Keratinocyte (primary cell): ENCODE measurements at regions not wholly inside any gene's neighbourhood (a gene's known extent, or its start where the extent isn't known, plus 50 kb on each side); places are given as distances from the start of the nearest gene placed in this dataset.

Source experiments
- DNase-seq: peaks from one replicate; pipeline ENCODE4 v3.0.0-alpha.2; 2011; ENCODE audit warnings: low read depth, missing footprints, low spot score
- FAIRE-seq: peaks from 2 replicates; lab custom pipeline; 2011; peaks lifted over from hg19 to GRCh38; lab: Jason Lieb, UNC
- H2AFZ ChIP-seq: 2 replicates; pipeline ENCODE4 v1.6.0; 2012; ENCODE audit warnings: low read length, control low read depth, inconsistent platforms; ENCODE audit not compliant: control insufficient read depth
- H3K27ac ChIP-seq: 2 replicates; pipeline ENCODE4 v1.5.1; 2011; ENCODE audit warnings: low read length; ENCODE audit not compliant: control insufficient read depth, insufficient read depth
- H3K27me3 ChIP-seq: 3 replicates; pipeline ENCODE4 v1.6.0; 2011; ENCODE audit warnings: low read length; ENCODE audit not compliant: control insufficient read depth, insufficient read depth; ENCODE audit errors: extremely low read depth
- H3K36me3 ChIP-seq, 2 experiments: 2 replicates in 1 of 2; 3 replicates in 1 of 2; pipeline ENCODE4 v1.5.1; 2011; ENCODE audit warnings: low read length in 2 of 2, mild to moderate bottlenecking in 1 of 2; ENCODE audit not compliant: control insufficient read depth in 2 of 2, insufficient read depth in 2 of 2; ENCODE audit errors: extremely low read depth in 1 of 2
- H3K4me1 ChIP-seq: 3 replicates; pipeline ENCODE4 v1.5.1; 2011; ENCODE audit warnings: low read length; ENCODE audit not compliant: control insufficient read depth, insufficient read depth; ENCODE audit errors: extremely low read depth
- H3K4me2 ChIP-seq: 3 replicates; pipeline ENCODE4 v1.6.0; 2011; ENCODE audit warnings: low read depth, low read length; ENCODE audit not compliant: control insufficient read depth, insufficient read depth; ENCODE audit errors: extremely low read depth
- H3K4me3 ChIP-seq, 3 experiments: fragments of 200-600 bp in 1 of 3; sonication (generic) in 1 of 3; 2 replicates in 2 of 3; 3 replicates in 1 of 3; pipeline ENCODE4 v1.5.1; 2011 to 2016; ENCODE audit warnings: low read length in 3 of 3, mild to moderate bottlenecking in 3 of 3, control low read depth in 2 of 3, inconsistent platforms in 1 of 3, low read depth in 1 of 3, mixed read lengths in 1 of 3, mixed run types in 1 of 3, moderate library complexity in 1 of 3; ENCODE audit not compliant: control insufficient read depth in 2 of 3, insufficient read depth in 2 of 3; ENCODE audit errors: extremely low read depth in 1 of 3
- H3K79me2 ChIP-seq: 2 replicates; pipeline ENCODE4 v1.6.0; 2012; ENCODE audit warnings: low read length; ENCODE audit not compliant: control insufficient read depth, insufficient read depth
- H3K9ac ChIP-seq: 3 replicates; pipeline ENCODE4 v1.6.0; 2011; ENCODE audit warnings: low read length; ENCODE audit not compliant: control insufficient read depth, insufficient read depth; ENCODE audit errors: extremely low read depth
- H3K9me1 ChIP-seq: 3 replicates; pipeline ENCODE4 v1.6.0; 2011; ENCODE audit warnings: low read length; ENCODE audit not compliant: control insufficient read depth, insufficient read depth; ENCODE audit errors: extremely low read depth
- H3K9me3 ChIP-seq: 2 replicates; pipeline ENCODE4 v1.5.1; 2012; ENCODE audit warnings: low read depth, low read length; ENCODE audit not compliant: control insufficient read depth
- H4K20me1 ChIP-seq: 3 replicates; pipeline ENCODE4 v1.6.0; 2011; ENCODE audit warnings: low read length; ENCODE audit not compliant: control insufficient read depth, insufficient read depth; ENCODE audit errors: extremely low read depth
- CTCF ChIP-seq, 3 experiments: IDR thresholded peaks in 1 of 3; conservative IDR thresholded peaks in 1 of 3; optimal IDR thresholded peaks in 1 of 3; 2 replicates in 2 of 3; 3 replicates in 1 of 3; pipeline versions ENCODE3 to v1.5.1; 2011; ENCODE audit warnings: low read length in 3 of 3, mild to moderate bottlenecking in 3 of 3, moderate library complexity in 2 of 3, control low read depth in 1 of 3, inconsistent platforms in 1 of 3; ENCODE audit not compliant: insufficient read depth in 2 of 3; ENCODE audit errors: extremely low read depth in 1 of 3
- EZH2 ChIP-seq: IDR thresholded peaks from one replicate; pipeline ENCODE4 v1.6.1; 2012; ENCODE audit warnings: inconsistent platforms, mild to moderate bottlenecking, low read length, moderate library complexity
- dilution Hi-C: fragments of 300-500 bp; cut with MboI; formaldehyde crosslinking; loops from one replicate; pipeline ENCODE4 v1.7.0; 2020; ENCODE audit warnings: low sequenced_read_pairs; ENCODE audit not compliant: extremely low pct_ligation_motif_present

GRCh38 chr1:5232537-5232936 lies 578.1 kb downstream of the AJAP1 start:
- Histone ChIP-seq H3K9me1 (peaks cover 2% of the 10 kb centered on the region), H3K4me2 (no peak overlapping the region), H3K27me3 (no peaks in the 10 kb centered on the region), H4K20me1 (no peaks in the 10 kb centered on the region), H3K9ac (no peak overlapping the region), H3K27ac (no peak overlapping the region), H3K79me2 (no peaks in the 10 kb centered on the region), H3K4me1 (no peaks in the 10 kb centered on the region), H3K36me3 (no peaks in the 10 kb centered on the region), H2AFZ (no peak overlapping the region), H3K9me3 (no peaks in the 10 kb centered on the region), H3K4me3 (no peak overlapping the region)
- no peak for TF ChIP-seq EZH2
- TF ChIP-seq CTCF (optimal IDR thresholded peaks at IDR 0.05 in 1 of 3, IDR thresholded peaks at IDR 0.05 in 1 of 3, conservative IDR thresholded peaks at IDR 0.05 in 1 of 3; ENCODE audit: extremely low read depth in 1 of 3, insufficient read depth in 2 of 3, low read length in 3 of 3) = no peak
- FAIRE-seq = no peak
- no peak for DNase-seq
- dilution Hi-C loops = no loop called here

- dilution Hi-C loops = no loop called here
- Histone ChIP-seq H3K79me2 (no peaks in the 10 kb centered on the region), H3K4me1 (no peaks in the 10 kb centered on the region), H3K27me3 (no peaks in the 10 kb centered on the region), H3K9me3 (no peaks in the 10 kb centered on the region), H3K9me1 (peaks cover 2% of the 10 kb centered on the region), H2AFZ (no peak overlapping the region), H4K20me1 (no peaks in the 10 kb centered on the region), H3K4me2 (no peak overlapping the region), H3K4me3 (no peak overlapping the region), H3K36me3 (no peaks in the 10 kb centered on the region), H3K27ac (no peak overlapping the region), H3K9ac (no peak overlapping the region)
- FAIRE-seq = no peak
- TF ChIP-seq EZH2 (no peak), CTCF (optimal IDR thresholded peaks at IDR 0.05 in 1 of 3, IDR thresholded peaks at IDR 0.05 in 1 of 3, conservative IDR thresholded peaks at IDR 0.05 in 1 of 3; ENCODE audit: extremely low read depth in 1 of 3, insufficient read depth in 2 of 3, low read length in 3 of 3) (no peak)
- no peak for DNase-seq
These were observed 577.3 kb downstream of the AJAP1 start for GRCh38 chr1:5231541-5232315.
